ENCODE measurements at regions not wholly inside any gene's neighbourhood (a gene's known extent, or its start where the extent isn't known, plus 50 kb on each side); places are given as distances from the start of the nearest gene placed in this dataset.

- TF ChIP-seq ZNF175 (CRISPR knock-in tag; IDR thresholded peaks at IDR 0.05; ENCODE audit: low read depth) = no peak
- TF ChIP-seq MCM2 (IDR thresholded peaks at IDR 0.05; ENCODE audit: low read depth) = no peak
These were observed 192.5 kb upstream of the SNX19 start (continued) for GRCh38 chr11:131108760-131109159.

GRCh38 chr11:131109257-131109656, 193.0 kb upstream of the SNX19 start:
- H3K4me2 ChIP-seq (ENCODE audit: insufficient read depth, low read length) = no peak overlapping the region
- FAIRE-seq (no peak), DNase-seq (ENCODE audit: extremely low read depth in 1 of 4, low spot score in 3 of 4) (no peak), ATAC-seq (no peak)
- no TSS peak for BruUV-seq (replicated peaks)
- ChIA-PET POLR2A (no interaction called here), CTCF (ENCODE audit: low intra/inter-chr PET ratio) (no interaction called here)
- no peak overlapping the region for H3K9ac ChIP-seq (ENCODE audit: insufficient read depth in 1 of 2, low read depth in 2 of 2, low read length in 2 of 2)
- TF ChIP-seq RBM22 (IDR thresholded peaks at IDR 0.05; ENCODE audit: low read depth, low read length, poor library complexity, severe bottlenecking) (no peak), JUND (IDR thresholded peaks at IDR 0.05; ENCODE audit: borderline replicate concordance, low read depth, low read length) (no peak), JUND (tag; IDR thresholded peaks at IDR 0.05; ENCODE audit: borderline replicate concordance, low read depth, low read length) (no peak), TAF15 (IDR thresholded peaks at IDR 0.05; ENCODE audit: low read depth, low read length) (no peak)
- H3K27ac ChIP-seq (ENCODE audit: extremely low read depth, low read depth, low read length) = no peak overlapping the region
- H2AFZ ChIP-seq (ENCODE audit: low read depth, low read length) = no peak overlapping the region
- in situ Hi-C loops (cut with MboI) (no loop called here), intact Hi-C loops (cut with micrococcal nuclease) (no loop called here)
- no peaks in the 10 kb centered on the region for H3K79me2 ChIP-seq (ENCODE audit: control insufficient read depth, insufficient read depth, low read length)
- H3K4me1 ChIP-seq (replicated peaks in 1 of 2; ENCODE audit: control insufficient read depth in 2 of 2, insufficient read depth in 2 of 2, low read length in 2 of 2) = no peaks in the 10 kb centered on the region
- no peaks in the 10 kb centered on the region for H3K27me3 ChIP-seq (ENCODE audit: control insufficient read depth in 2 of 2, insufficient read depth in 2 of 2, low read length in 2 of 2)
- no peaks in the 10 kb centered on the region for H3K9me3 ChIP-seq (replicated peaks; ENCODE audit: control insufficient read depth, insufficient read depth, low read depth, low read length)
- WGBS (ENCODE audit: insufficient coverage, low coverage, missing lambda C conversion rate) = 0% methylated on average over 4 of the region's 4 CpGs
- no peaks in the 10 kb centered on the region for H3K9me1 ChIP-seq (ENCODE audit: control insufficient read depth, insufficient read depth, low read length)
- no peak overlapping the region for H3K4me3 ChIP-seq
- H4K20me1 ChIP-seq (replicated peaks; ENCODE audit: control insufficient read depth, insufficient read depth, low read length) = no peaks in the 10 kb centered on the region
- no peaks in the 10 kb centered on the region for H3K36me3 ChIP-seq (ENCODE audit: control insufficient read depth, insufficient read depth, low read length)

Data from K562 (cell line).